Natural killer cell treated with Interleukin-12 subunit alpha and Interleukin-12 subunit beta and Interleukin-15 and Interleukin-18, amount 100 ng/mL, for 72 hours (primary cell): ENCODE measurements at regions not wholly inside any gene's neighbourhood (a gene's known extent, or its start where the extent isn't known, plus 50 kb on each side); places are given as distances from the start of the nearest gene placed in this dataset.

ENCODE experiments used
- ATAC-seq, 2 donors: fragments of 150-1000 bp; cut with Tn5 transposase in 1 of 2; sonication (Bioruptor Pico), chemical (Tn5 transposase) in 1 of 2; 2 replicates each; pipeline ENCODE4 v1.10.0; 2021
- DNase-seq: peaks from one replicate; pipeline ENCODE4 v3.0.0; 2022; ENCODE audit warnings: low spot score
- H3K27ac Mint-ChIP-seq, 2 donors: 1 replicate in 1 of 2; 2 replicates in 1 of 2; pipeline ENCODE4 v1.8.0; 2022; ENCODE audit warnings: mixed read lengths in 2 of 2, mild to moderate bottlenecking in 1 of 2, moderate library complexity in 1 of 2
- H3K27me3 Mint-ChIP-seq, 2 donors: 1 replicate in 1 of 2; 2 replicates in 1 of 2; pipeline ENCODE4 v1.8.0; 2022; ENCODE audit warnings: mixed read lengths in 2 of 2
- H3K36me3 Mint-ChIP-seq: one replicate; pipeline ENCODE4 v1.8.0; 2022; ENCODE audit warnings: mixed read lengths
- H3K4me1 Mint-ChIP-seq, 2 donors: 1 replicate in 1 of 2; 2 replicates in 1 of 2; pipeline ENCODE4 v1.8.0; 2022; ENCODE audit warnings: low read depth in 2 of 2, mixed read lengths in 2 of 2, mild to moderate bottlenecking in 1 of 2
- H3K4me3 Mint-ChIP-seq: one replicate; pipeline ENCODE4 v1.8.0; 2022; ENCODE audit warnings: mixed read lengths
- H3K9me3 Mint-ChIP-seq: 2 replicates; pipeline ENCODE4 v1.8.0; 2022; ENCODE audit warnings: mixed read lengths

GRCh38 chr3:139870000-139870675, 64.8 kb upstream of the CLSTN2 start:
- ATAC-seq (no peak), DNase-seq (no peak)
- no peak overlapping the region for H3K27ac Mint-ChIP-seq
- H3K4me1 Mint-ChIP-seq: no peaks in the 10 kb centered on the region
- peaks cover 0 to 6% of the 10 kb centered on the region in 2 donors for H3K27me3 Mint-ChIP-seq
- peaks cover 5% of the 10 kb centered on the region for H3K36me3 Mint-ChIP-seq
- H3K4me3 Mint-ChIP-seq: no peak overlapping the region
- H3K9me3 Mint-ChIP-seq: peaks cover 7% of the 10 kb centered on the region

GRCh38 chr3:139868773-139869172, 66.2 kb upstream of the CLSTN2 start:
- Mint-ChIP-seq H3K27me3 (peaks cover 0 to 6% of the 10 kb centered on the region in 2 donors), H3K27ac (no peak overlapping the region), H3K4me1 (no peaks in the 10 kb centered on the region), H3K9me3 (peaks cover 7% of the 10 kb centered on the region), H3K4me3 (no peak overlapping the region), H3K36me3 (peaks cover 5% of the 10 kb centered on the region)
- ATAC-seq: no peak
- DNase-seq: no peak

GRCh38 chr3:139848660-139849059, 86.3 kb upstream of the CLSTN2 start:
- no peaks in the 10 kb centered on the region for H3K4me1 Mint-ChIP-seq
- H3K9me3 Mint-ChIP-seq: peaks cover 22% of the 10 kb centered on the region
- H3K27me3 Mint-ChIP-seq: no peaks in the 10 kb centered on the region
- ATAC-seq (no peak), DNase-seq (no peak)
- no peaks in the 10 kb centered on the region for H3K36me3 Mint-ChIP-seq
- H3K27ac Mint-ChIP-seq: no peak overlapping the region
- H3K4me3 Mint-ChIP-seq: no peak overlapping the region

GRCh38 chr3:139846729-139847128, 88.3 kb upstream of the CLSTN2 start:
- Mint-ChIP-seq H3K27me3 (no peaks in the 10 kb centered on the region), H3K27ac (no peak overlapping the region), H3K4me3 (no peak overlapping the region), H3K4me1 (no peaks in the 10 kb centered on the region), H3K9me3 (peaks cover 23% of the 10 kb centered on the region), H3K36me3 (no peaks in the 10 kb centered on the region)
- DNase-seq: no peak
- ATAC-seq: no peak

GRCh38 chr3:139839659-139840058, 95.3 kb upstream of the CLSTN2 start:
- no peak for DNase-seq
- Mint-ChIP-seq H3K4me1 (no peaks in the 10 kb centered on the region), H3K4me3 (no peak overlapping the region), H3K27ac (no peak overlapping the region), H3K36me3 (no peaks in the 10 kb centered on the region), H3K9me3 (peaks cover 21% of the 10 kb centered on the region), H3K27me3 (no peaks in the 10 kb centered on the region)
- no peak for ATAC-seq

- Mint-ChIP-seq H3K36me3 (no peaks in the 10 kb centered on the region), H3K4me1 (no peaks in the 10 kb centered on the region), H3K27ac (no peak overlapping the region), H3K27me3 (no peaks in the 10 kb centered on the region), H3K4me3 (no peak overlapping the region), H3K9me3 (peaks cover 17% of the 10 kb centered on the region)
- DNase-seq (no peak), ATAC-seq (no peak)
These were observed 96.0 kb upstream of the CLSTN2 start for GRCh38 chr3:139839014-139839413.

GRCh38 chr3:139838269-139838957, 96.6 kb upstream of the CLSTN2 start:
- no peaks in the 10 kb centered on the region for H3K36me3 Mint-ChIP-seq
- peaks cover 12% of the 10 kb centered on the region for H3K9me3 Mint-ChIP-seq
- H3K27ac Mint-ChIP-seq: no peak overlapping the region
- ATAC-seq (no peak), DNase-seq (no peak)
- no peaks in the 10 kb centered on the region for H3K4me1 Mint-ChIP-seq
- no peak overlapping the region for H3K4me3 Mint-ChIP-seq
- H3K27me3 Mint-ChIP-seq: no peaks in the 10 kb centered on the region

- Mint-ChIP-seq H3K9me3 (peaks cover 14% of the 10 kb centered on the region), H3K27me3 (no peaks in the 10 kb centered on the region), H3K4me1 (no peaks in the 10 kb centered on the region), H3K36me3 (no peaks in the 10 kb centered on the region), H3K4me3 (no peak overlapping the region), H3K27ac (no peak overlapping the region)
- DNase-seq: no peak
- ATAC-seq: no peak
These were observed 98.1 kb upstream of the CLSTN2 start for GRCh38 chr3:139836698-139837464.

GRCh38 chr3:139835830-139836683, 98.9 kb upstream of the CLSTN2 start:
- Mint-ChIP-seq H3K27ac (no peak overlapping the region), H3K27me3 (no peaks in the 10 kb centered on the region), H3K9me3 (peaks cover 14% of the 10 kb centered on the region), H3K36me3 (no peaks in the 10 kb centered on the region), H3K4me1 (no peaks in the 10 kb centered on the region), H3K4me3 (no peak overlapping the region)
- DNase-seq (no peak), ATAC-seq (no peak)

GRCh38 chr3:139832998-139833397, 102.0 kb upstream of the CLSTN2 start:
- Mint-ChIP-seq H3K27me3 (no peaks in the 10 kb centered on the region), H3K4me1 (no peaks in the 10 kb centered on the region), H3K27ac (no peak overlapping the region), H3K4me3 (no peak overlapping the region), H3K36me3 (no peaks in the 10 kb centered on the region), H3K9me3 (peaks cover 10% of the 10 kb centered on the region)
- ATAC-seq (no peak), DNase-seq (no peak)

GRCh38 chr3:139830817-139831216, 104.2 kb upstream of the CLSTN2 start:
- no peak overlapping the region for H3K27ac Mint-ChIP-seq
- no peaks in the 10 kb centered on the region for H3K4me1 Mint-ChIP-seq
- H3K27me3 Mint-ChIP-seq: no peaks in the 10 kb centered on the region
- H3K9me3 Mint-ChIP-seq: peaks cover 10% of the 10 kb centered on the region
- no peak for DNase-seq
- H3K36me3 Mint-ChIP-seq: no peaks in the 10 kb centered on the region
- H3K4me3 Mint-ChIP-seq: no peak overlapping the region
- ATAC-seq: no peak

- ATAC-seq (no peak), DNase-seq (no peak)
- no peaks in the 10 kb centered on the region for H3K36me3 Mint-ChIP-seq
- no peaks in the 10 kb centered on the region for H3K4me1 Mint-ChIP-seq
- H3K27me3 Mint-ChIP-seq: no peaks in the 10 kb centered on the region
- H3K9me3 Mint-ChIP-seq: peaks cover 9% of the 10 kb centered on the region
- H3K27ac Mint-ChIP-seq: no peak overlapping the region
- no peak overlapping the region for H3K4me3 Mint-ChIP-seq
These were observed 107.2 kb upstream of the CLSTN2 start for GRCh38 chr3:139827833-139828232.

- no peak for DNase-seq
- Mint-ChIP-seq H3K4me3 (no peak overlapping the region), H3K36me3 (no peaks in the 10 kb centered on the region), H3K27me3 (no peaks in the 10 kb centered on the region), H3K27ac (no peak overlapping the region), H3K4me1 (no peaks in the 10 kb centered on the region), H3K9me3 (peaks cover 8% of the 10 kb centered on the region)
- peak in 1 of 2 donors; percentile 20 for ATAC-seq
These were observed 110.1 kb upstream of the CLSTN2 start for GRCh38 chr3:139824864-139825263.
